SK-N-SH (cell line): ENCODE measurements at regions not wholly inside any gene's neighbourhood (a gene's known extent, or its start where the extent isn't known, plus 50 kb on each side); places are given as distances from the start of the nearest gene placed in this dataset.

Source experiments
- CTCF ChIA-PET: fragments of 300-600, 350-600 bp; formaldehyde crosslinking; extraction: SDS; loops from one replicate; lab custom pipeline; 2021; lab: Yijun Ruan, JAX
- POLR2A ChIA-PET: fragments of 350-600 bp; sonication (Branson Sonifier 250); formaldehyde crosslinking; extraction: SDS; loops from one replicate; lab custom pipeline; 2020; ENCODE audit warnings: antibody characterized with exemption, inconsistent platforms; lab: Yijun Ruan, JAX
- DNase-seq: peaks from one replicate; pipeline ENCODE4 v3.0.0; 2012
- H2AFZ ChIP-seq: fragments of 200-600 bp; sonication (generic); 2 replicates; pipeline ENCODE4 v1.8.1; 2016; ENCODE audit warnings: antibody characterized with exemption, mild to moderate bottlenecking, low read depth
- H3F3A ChIP-seq: fragments of 200-600 bp; sonication (generic); replicated peaks from 2 replicates; pipeline ENCODE3; 2016; ENCODE audit warnings: antibody characterized with exemption, mild to moderate bottlenecking; ENCODE audit not compliant: insufficient read depth
- H3K27ac ChIP-seq, 2 experiments: fragments of 200-500 bp in 1 of 2; fragments of 200-600 bp in 1 of 2; sonication (Bioruptor generic) in 1 of 2; sonication (generic), shearing (Covaris generic) in 1 of 2; 2 replicates each; pipeline versions ENCODE4 v1.5.1 to v1.6.1; 2014 to 2016; ENCODE audit warnings: low read depth in 2 of 2, inconsistent platforms in 1 of 2, low read length in 1 of 2, mild to moderate bottlenecking in 1 of 2, mixed read lengths in 1 of 2
- H3K27me3 ChIP-seq: fragments of 200-600 bp; sonication (generic), shearing (Covaris generic); 2 replicates; pipeline ENCODE4 v1.6.1; 2016; ENCODE audit warnings: mixed run types; ENCODE audit not compliant: insufficient read depth
- H3K36me3 ChIP-seq, 2 experiments: fragments of 200-500 bp in 1 of 2; fragments of 200-600 bp in 1 of 2; sonication (Bioruptor generic) in 1 of 2; sonication (generic) in 1 of 2; replicated peaks in 1 of 2; 2 replicates each; pipeline versions ENCODE3 to v1.5.1; 2014 to 2016; ENCODE audit warnings: low read length in 1 of 2, mild to moderate bottlenecking in 1 of 2; ENCODE audit not compliant: insufficient read depth in 2 of 2, control insufficient read depth in 1 of 2
- H3K4me1 ChIP-seq, 2 experiments: fragments of 200-500 bp in 1 of 2; fragments of 200-600 bp in 1 of 2; sonication (Bioruptor generic) in 1 of 2; sonication (generic), shearing (Covaris generic) in 1 of 2; 2 replicates each; pipeline versions ENCODE4 v1.5.1 to v1.6.1; 2014 to 2016; ENCODE audit warnings: low read depth in 1 of 2, low read length in 1 of 2, mixed run types in 1 of 2; ENCODE audit not compliant: insufficient read depth in 2 of 2, control insufficient read depth in 1 of 2
- H3K4me2 ChIP-seq: fragments of 200-600 bp; sonication (generic), shearing (Covaris generic); 2 replicates; pipeline ENCODE4 v1.6.1; 2017; ENCODE audit warnings: mixed run types
- H3K4me3 ChIP-seq, 2 experiments: fragments of 200-500 bp in 1 of 2; fragments of 200-600 bp in 1 of 2; sonication (Bioruptor generic) in 1 of 2; sonication (generic), shearing (Covaris generic) in 1 of 2; 2 replicates each; pipeline versions ENCODE4 v1.5.1 to v1.8.1; 2014 to 2016; ENCODE audit warnings: low read depth in 2 of 2, inconsistent platforms in 1 of 2, low read length in 1 of 2, mild to moderate bottlenecking in 1 of 2, mixed read lengths in 1 of 2, moderate library complexity in 1 of 2
- H3K79me2 ChIP-seq: fragments of 200-600 bp; sonication (generic); 2 replicates; pipeline ENCODE4 v1.8.1; 2017; ENCODE audit warnings: mild to moderate bottlenecking; ENCODE audit not compliant: insufficient read depth
- H3K9ac ChIP-seq: fragments of 200-600 bp; sonication (generic); 2 replicates; pipeline ENCODE4 v1.6.1; 2017; ENCODE audit warnings: mixed run types
- H3K9me2 ChIP-seq: fragments of 200-600 bp; sonication (generic); 2 replicates; pipeline ENCODE4 v1.6.1; 2017; ENCODE audit warnings: mixed run types
- H3K9me3 ChIP-seq: fragments of 200-600 bp; sonication (generic); 2 replicates; pipeline ENCODE4 v1.6.1; 2017; ENCODE audit warnings: mixed run types, mild to moderate bottlenecking, moderate library complexity
- H4K20me1 ChIP-seq: fragments of 200-600 bp; sonication (generic); 2 replicates; pipeline ENCODE4 v1.6.1; 2017; ENCODE audit warnings: mild to moderate bottlenecking, mixed run types; ENCODE audit not compliant: insufficient read depth
- ELF1 ChIP-seq: IDR thresholded peaks from 2 replicates; pipeline ENCODE4 v1.4.0; 2012
- EP300 ChIP-seq, 2 experiments: IDR thresholded peaks; 2 replicates each; pipeline versions ENCODE4 v1.4.0 to v1.6.1; 2012; ENCODE audit warnings: borderline replicate concordance in 1 of 2, low read depth in 1 of 2, low read length in 1 of 2
- FOSL2 ChIP-seq: IDR thresholded peaks from 2 replicates; pipeline ENCODE4 v1.4.0; 2012; ENCODE audit warnings: low read depth, mild to moderate bottlenecking, moderate library complexity, borderline replicate concordance
- FOXJ3 ChIP-seq: sonication (generic); formaldehyde crosslinking; IDR thresholded peaks from 2 replicates; pipeline ENCODE4 v1.5.1; 2020; ENCODE audit warnings: mild to moderate bottlenecking, missing genetic modification reagents
- GATA2 ChIP-seq: sonication (generic); formaldehyde crosslinking; IDR thresholded peaks from 2 replicates; pipeline ENCODE4 v1.5.0; 2020; ENCODE audit warnings: mild to moderate bottlenecking, missing genetic modification reagents
- IRF3 ChIP-seq: fragments of 150-350 bp; IDR thresholded peaks from 2 replicates; pipeline ENCODE4 v1.6.1; 2016; ENCODE audit warnings: mild to moderate bottlenecking, low read depth, low read length
- JUND ChIP-seq: IDR thresholded peaks from 2 replicates; pipeline ENCODE4 v1.4.0; 2012
- MXI1 ChIP-seq: IDR thresholded peaks from 2 replicates; pipeline ENCODE4 v1.6.1; 2012; ENCODE audit warnings: mild to moderate bottlenecking, low read depth, low read length, improper control_type of control experiment
- POLR2AphosphoS5 ChIP-seq: IDR thresholded peaks from 2 replicates; pipeline ENCODE4 v1.6.1; 2012; ENCODE audit warnings: low read depth, low read length
- RCOR1 ChIP-seq: fragments of 150-350 bp; IDR thresholded peaks from 2 replicates; pipeline ENCODE4 v1.6.1; 2017; ENCODE audit warnings: antibody characterized with exemption, low read length
- RFX5 ChIP-seq: IDR thresholded peaks from 2 replicates; pipeline ENCODE4 v1.6.1; 2012; ENCODE audit warnings: mild to moderate bottlenecking, improper control_type of control experiment, low read length
- SIN3A ChIP-seq: IDR thresholded peaks from 2 replicates; pipeline ENCODE4 v1.6.1; 2012; ENCODE audit warnings: low read depth, mild to moderate bottlenecking, low read length, moderate library complexity, borderline replicate concordance
- TAF1 ChIP-seq: IDR thresholded peaks from 2 replicates; pipeline ENCODE4 v1.6.1; 2012; ENCODE audit warnings: low read depth, mild to moderate bottlenecking, low read length, moderate library complexity, borderline replicate concordance
- USF1 ChIP-seq: IDR thresholded peaks from 2 replicates; pipeline ENCODE4 v1.4.0; 2012; ENCODE audit warnings: low read depth, borderline replicate concordance
- YY1 ChIP-seq: IDR thresholded peaks from 2 replicates; pipeline ENCODE4 v1.4.0; 2012; ENCODE audit warnings: low read depth, mild to moderate bottlenecking
- WGBS: methylation state at CpG from one replicate; pipeline ENCODE4 v1.1.6; 2017; ENCODE audit warnings: low lambda C conversion rate; 5-methylcytosine and 5-hydroxymethylcytosine counted together
- TF ChIP-seq, protein P1 (sequence below): fragments of 150-350 bp; IDR thresholded peaks from 2 replicates; pipeline ENCODE4 v1.6.1; 2017; ENCODE audit warnings: antibody characterized with exemption, low read length, low read depth, borderline replicate concordance
- TF ChIP-seq, protein P2 (sequence below): fragments of 200-600 bp; sonication (generic); IDR thresholded peaks from 2 replicates; pipeline ENCODE4 v1.6.1; 2017; ENCODE audit warnings: antibody characterized with exemption, mild to moderate bottlenecking, moderate library complexity

DNA sequence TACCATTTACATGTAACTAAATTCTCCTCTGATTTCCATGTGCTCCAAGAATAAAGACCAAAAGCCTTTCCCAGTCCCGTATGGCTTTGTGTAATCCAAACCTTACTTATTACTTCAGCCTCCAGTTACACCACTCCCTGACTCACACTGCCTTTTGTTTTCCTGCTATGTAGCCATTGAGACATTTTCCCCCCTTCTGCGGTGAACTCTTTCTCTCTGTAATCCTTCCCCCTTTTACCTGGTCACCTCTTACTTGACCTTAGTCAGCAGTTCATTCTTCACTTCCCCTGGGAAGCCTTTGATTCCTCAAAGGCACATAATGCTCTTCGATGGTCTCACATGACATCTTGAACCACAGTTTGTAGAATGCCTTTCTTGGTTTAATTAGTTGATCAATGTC is 256.0 kb upstream of the FANCL start (continued):
- TF ChIP-seq GATA2 (CRISPR knock-in tag), result no peak

DNA sequence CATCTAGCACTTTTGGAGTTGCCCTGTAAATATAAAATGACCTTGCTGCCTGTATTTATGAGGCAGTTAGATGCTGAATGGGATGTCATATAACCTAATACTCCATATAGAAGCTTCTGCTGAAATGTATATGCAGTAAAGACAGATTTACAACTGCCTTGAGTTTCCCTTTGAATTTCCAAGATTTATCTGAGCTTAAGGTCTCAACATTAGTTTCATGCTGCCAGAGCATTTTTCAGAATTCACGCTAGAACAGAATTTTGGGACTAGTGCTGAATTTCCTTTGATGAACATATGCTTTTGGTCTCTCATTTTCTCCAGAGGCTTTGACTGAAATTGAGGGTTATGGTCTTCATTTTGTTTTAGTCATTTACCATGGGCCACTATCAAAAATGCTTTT is 254.7 kb upstream of the FANCL start:
- DNase-seq, result no peak
- TF ChIP-seq TAF1 (no peak), YY1 (no peak), SIN3A (no peak), MXI1 (no peak)
- Histone ChIP-seq H3F3A (no peaks in the 10 kb centered on the region), H3K36me3 (no peaks in the 10 kb centered on the region), H3K4me3 (no peak overlapping the region), H3K4me1 (no peaks in the 10 kb centered on the region), H4K20me1 (no peaks in the 10 kb centered on the region), H3K9me2 (no peaks in the 10 kb centered on the region), H3K27me3 (no peaks in the 10 kb centered on the region), H3K9me3 (no peaks in the 10 kb centered on the region), H3K4me2 (no peak overlapping the region), H3K79me2 (no peaks in the 10 kb centered on the region), H2AFZ (no peak overlapping the region), H3K27ac (no peak overlapping the region), H3K9ac (no peak overlapping the region)
- CTCF ChIA-PET, result no interaction called here
- WGBS, result 58% methylated on average over 1 of the region's 1 CpG
- POLR2A ChIA-PET, result no interaction called here

GRCh38 chr2:58494071-58494501 is 253.0 kb upstream of the FANCL start:
- Histone ChIP-seq H3K36me3 (no peaks in the 10 kb centered on the region), H3K4me1 (no peaks in the 10 kb centered on the region), H3K27me3 (no peaks in the 10 kb centered on the region), H3K9ac (no peak overlapping the region), H3K9me3 (no peaks in the 10 kb centered on the region), H3F3A (no peaks in the 10 kb centered on the region), H3K27ac (no peak overlapping the region), H3K4me2 (no peak overlapping the region), H4K20me1 (no peaks in the 10 kb centered on the region), H3K4me3 (no peak overlapping the region), H2AFZ (no peak overlapping the region), H3K79me2 (no peaks in the 10 kb centered on the region), H3K9me2 (no peaks in the 10 kb centered on the region)
- ChIA-PET CTCF (interaction anchor here (1.3 kb wide), 1 partner anchor 10 kb away, joined by 5 read pairs; no protein-coding TSS in a partner anchor), POLR2A (no interaction called here)
- TF ChIP-seq JUND (no peak), POLR2AphosphoS5 (no peak), USF1 (no peak), ELF1 (no peak), FOSL2 (no peak), MXI1 (no peak), EP300 (IDR thresholded peaks at IDR 0.05; ENCODE audit: borderline replicate concordance in 1 of 2, low read depth in 1 of 2, low read length in 1 of 2) (no peak), RCOR1 (no peak), RFX5 (no peak), IRF3 (no peak), FOXJ3 (CRISPR knock-in tag) (no peak), GATA2 (CRISPR knock-in tag) (no peak)
- TF ChIP-seq, protein P1, sequence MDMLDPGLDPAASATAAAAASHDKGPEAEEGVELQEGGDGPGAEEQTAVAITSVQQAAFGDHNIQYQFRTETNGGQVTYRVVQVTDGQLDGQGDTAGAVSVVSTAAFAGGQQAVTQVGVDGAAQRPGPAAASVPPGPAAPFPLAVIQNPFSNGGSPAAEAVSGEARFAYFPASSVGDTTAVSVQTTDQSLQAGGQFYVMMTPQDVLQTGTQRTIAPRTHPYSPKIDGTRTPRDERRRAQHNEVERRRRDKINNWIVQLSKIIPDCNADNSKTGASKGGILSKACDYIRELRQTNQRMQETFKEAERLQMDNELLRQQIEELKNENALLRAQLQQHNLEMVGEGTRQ, result no peak
- TF ChIP-seq, protein P2, sequence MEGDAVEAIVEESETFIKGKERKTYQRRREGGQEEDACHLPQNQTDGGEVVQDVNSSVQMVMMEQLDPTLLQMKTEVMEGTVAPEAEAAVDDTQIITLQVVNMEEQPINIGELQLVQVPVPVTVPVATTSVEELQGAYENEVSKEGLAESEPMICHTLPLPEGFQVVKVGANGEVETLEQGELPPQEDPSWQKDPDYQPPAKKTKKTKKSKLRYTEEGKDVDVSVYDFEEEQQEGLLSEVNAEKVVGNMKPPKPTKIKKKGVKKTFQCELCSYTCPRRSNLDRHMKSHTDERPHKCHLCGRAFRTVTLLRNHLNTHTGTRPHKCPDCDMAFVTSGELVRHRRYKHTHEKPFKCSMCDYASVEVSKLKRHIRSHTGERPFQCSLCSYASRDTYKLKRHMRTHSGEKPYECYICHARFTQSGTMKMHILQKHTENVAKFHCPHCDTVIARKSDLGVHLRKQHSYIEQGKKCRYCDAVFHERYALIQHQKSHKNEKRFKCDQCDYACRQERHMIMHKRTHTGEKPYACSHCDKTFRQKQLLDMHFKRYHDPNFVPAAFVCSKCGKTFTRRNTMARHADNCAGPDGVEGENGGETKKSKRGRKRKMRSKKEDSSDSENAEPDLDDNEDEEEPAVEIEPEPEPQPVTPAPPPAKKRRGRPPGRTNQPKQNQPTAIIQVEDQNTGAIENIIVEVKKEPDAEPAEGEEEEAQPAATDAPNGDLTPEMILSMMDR, result no peak
- no peak for DNase-seq
- WGBS, result 75% methylated on average over 10 of the region's 10 CpGs
